Adrenal gland (tissue), 5 donors: ENCODE measurements at regions not wholly inside any gene's neighbourhood (a gene's known extent, or its start where the extent isn't known, plus 50 kb on each side); places are given as distances from the start of the nearest gene placed in this dataset.

ENCODE experiments used
- CTCF ChIP-seq, 6 experiments: fragments of 450-650 bp in 4 of 6; fragments of 200-600 bp in 2 of 6; sonication (generic) in 1 of 6; IDR thresholded peaks; 1 replicate in 5 of 6; 2 replicates in 1 of 6; pipeline versions ENCODE4 v1.5.1 to v1.8.0; 2016 to 2021; ENCODE audit warnings: antibody characterized with exemption in 6 of 6, mild to moderate bottlenecking in 2 of 6, moderate library complexity in 1 of 6
- POLR2A ChIP-seq, 2 donors: fragments of 450-650 bp; IDR thresholded peaks; one replicate each; pipeline ENCODE4 v1.6.1; 2017; ENCODE audit warnings: antibody characterized with exemption in 2 of 2, mild to moderate bottlenecking in 2 of 2, moderate library complexity in 1 of 2
- donor health status: DM: no; HTN: no; CAD: no.

DNA sequence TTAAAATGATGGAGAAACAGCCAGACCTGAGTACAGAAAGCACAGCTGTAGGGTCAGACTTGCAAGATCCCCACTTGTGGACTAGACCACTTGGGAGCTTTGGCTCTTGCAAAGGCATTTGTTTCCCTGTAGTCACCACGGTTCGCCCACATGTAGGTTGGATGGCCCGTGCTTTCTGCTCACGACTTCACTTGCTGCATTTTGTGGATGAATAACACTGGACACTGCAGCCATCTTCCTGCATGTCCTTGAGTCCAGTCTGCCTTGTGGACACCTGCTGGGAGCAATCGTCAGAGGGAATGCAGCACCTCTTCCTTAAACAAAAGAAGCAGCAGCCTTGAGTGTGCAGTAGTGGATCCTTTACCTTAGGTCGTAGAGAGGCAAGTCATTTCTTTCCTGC lies 372.9 kb upstream of the IRX2 start:
- no peak for TF ChIP-seq CTCF (IDR thresholded peaks at IDR 0.05)
- no peak for TF ChIP-seq POLR2A (IDR thresholded peaks at IDR 0.05)
